ENCODE measurements at regions not wholly inside any gene's neighbourhood (a gene's known extent, or its start where the extent isn't known, plus 50 kb on each side); places are given as distances from the start of the nearest gene placed in this dataset.

GRCh38 chr12:115398311-115398781, 714.4 kb upstream of the TBX3 start:
- TF ChIP-seq CTCF (conservative IDR thresholded peaks at IDR 0.05; ENCODE audit: low read length) (no peak), EZH2phosphoT487 (IDR thresholded peaks at IDR 0.05; ENCODE audit: borderline replicate concordance) (no peak)

Measured in Loucy (cell line).